ENCODE measurements at regions not wholly inside any gene's neighbourhood (a gene's known extent, or its start where the extent isn't known, plus 50 kb on each side); places are given as distances from the start of the nearest gene placed in this dataset.

DNA sequence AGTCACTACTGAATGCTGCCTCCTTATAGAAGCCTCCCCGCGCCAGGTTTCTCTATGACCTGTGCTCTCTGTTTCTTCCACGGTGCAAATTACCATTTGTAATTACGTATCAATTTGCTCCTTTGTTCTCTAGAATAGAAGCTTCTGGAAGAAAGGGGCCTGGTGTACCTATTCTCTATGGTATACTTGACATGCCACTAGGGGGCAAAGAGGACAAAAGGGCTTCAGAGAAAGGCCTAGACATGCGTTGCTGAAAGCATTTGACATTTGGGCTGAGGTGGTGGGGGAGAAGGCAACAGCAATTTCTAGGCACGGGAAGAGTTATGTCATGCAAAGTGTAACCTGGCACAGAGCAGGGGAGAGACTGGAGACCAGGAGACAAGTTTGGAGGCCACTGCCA is 148.7 kb downstream of the WDR11 start:
- no peak overlapping the region for H3K4me3 ChIP-seq
- TF ChIP-seq, protein P1, sequence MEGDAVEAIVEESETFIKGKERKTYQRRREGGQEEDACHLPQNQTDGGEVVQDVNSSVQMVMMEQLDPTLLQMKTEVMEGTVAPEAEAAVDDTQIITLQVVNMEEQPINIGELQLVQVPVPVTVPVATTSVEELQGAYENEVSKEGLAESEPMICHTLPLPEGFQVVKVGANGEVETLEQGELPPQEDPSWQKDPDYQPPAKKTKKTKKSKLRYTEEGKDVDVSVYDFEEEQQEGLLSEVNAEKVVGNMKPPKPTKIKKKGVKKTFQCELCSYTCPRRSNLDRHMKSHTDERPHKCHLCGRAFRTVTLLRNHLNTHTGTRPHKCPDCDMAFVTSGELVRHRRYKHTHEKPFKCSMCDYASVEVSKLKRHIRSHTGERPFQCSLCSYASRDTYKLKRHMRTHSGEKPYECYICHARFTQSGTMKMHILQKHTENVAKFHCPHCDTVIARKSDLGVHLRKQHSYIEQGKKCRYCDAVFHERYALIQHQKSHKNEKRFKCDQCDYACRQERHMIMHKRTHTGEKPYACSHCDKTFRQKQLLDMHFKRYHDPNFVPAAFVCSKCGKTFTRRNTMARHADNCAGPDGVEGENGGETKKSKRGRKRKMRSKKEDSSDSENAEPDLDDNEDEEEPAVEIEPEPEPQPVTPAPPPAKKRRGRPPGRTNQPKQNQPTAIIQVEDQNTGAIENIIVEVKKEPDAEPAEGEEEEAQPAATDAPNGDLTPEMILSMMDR (IDR thresholded peaks at IDR 0.05): peak in 1 of 6 experiments; percentile 7
- TF ChIP-seq POLR2A (IDR thresholded peaks at IDR 0.05): no peak
- H3K4me1 ChIP-seq (replicated peaks in 1 of 2): no peaks in the 10 kb centered on the region
- no peaks in the 10 kb centered on the region for H3K27me3 ChIP-seq
- DNase-seq: no peak
- no peak overlapping the region for H3K27ac ChIP-seq
- peaks cover 0 to 5% (median 2%) of the 10 kb centered on the region in 3 donors for H3K9me3 ChIP-seq (replicated peaks in 1 of 3)
- intact Hi-C loops (cut with DNase I): no loop called here
- 88 to 91% (median 90%) methylated on average over 6 of the region's 6 CpGs for WGBS, 4 donors
- no peaks in the 10 kb centered on the region for H3K36me3 ChIP-seq (replicated peaks in 1 of 2)

DNA sequence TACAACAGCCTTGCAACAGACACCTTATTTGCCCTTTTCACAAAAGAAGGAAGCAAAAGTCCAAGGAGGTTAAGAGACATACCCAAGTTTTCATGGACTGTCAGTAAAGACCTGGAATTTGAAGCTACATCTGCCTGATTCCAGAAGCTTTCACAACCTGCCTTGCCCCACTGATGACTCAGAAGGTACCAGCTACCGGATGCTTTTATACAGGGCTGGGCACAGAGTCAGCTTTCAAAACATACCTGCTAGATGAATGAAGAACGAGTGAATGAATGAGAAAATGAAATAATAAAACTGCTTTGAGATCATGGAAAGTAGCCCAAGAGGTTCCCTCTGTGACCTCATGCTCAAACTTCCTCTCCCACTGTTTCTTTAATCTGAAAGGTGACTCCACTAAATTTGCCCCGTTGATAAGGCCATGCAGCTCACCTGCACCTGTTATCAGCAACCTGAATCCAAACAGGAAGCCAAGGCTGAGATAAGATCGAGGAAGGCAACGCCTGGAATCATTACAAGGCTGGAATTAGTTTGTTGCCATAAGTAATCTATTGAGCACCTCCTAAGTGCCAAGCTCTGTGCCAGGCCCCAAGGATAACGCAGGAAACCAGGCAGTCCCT is 151.5 kb downstream of the WDR11 start:
- no peak for DNase-seq
- Histone ChIP-seq H3K27ac (no peak overlapping the region), H3K9me3 (replicated peaks in 1 of 3) (peaks cover 0 to 20% (median 17%) of the 10 kb centered on the region in 3 donors), H3K4me3 (no peak overlapping the region), H3K4me1 (replicated peaks in 1 of 2) (no peaks in the 10 kb centered on the region), H3K36me3 (replicated peaks in 1 of 2) (no peaks in the 10 kb centered on the region), H3K27me3 (no peaks in the 10 kb centered on the region)
- 64 to 72% (median 70%) methylated on average over 6 of the region's 6 CpGs for WGBS, 4 donors
- intact Hi-C loops (cut with DNase I): no loop called here
- TF ChIP-seq POLR2A (IDR thresholded peaks at IDR 0.05): no peak
- TF ChIP-seq, protein P1 (IDR thresholded peaks at IDR 0.05): no peak

DNA sequence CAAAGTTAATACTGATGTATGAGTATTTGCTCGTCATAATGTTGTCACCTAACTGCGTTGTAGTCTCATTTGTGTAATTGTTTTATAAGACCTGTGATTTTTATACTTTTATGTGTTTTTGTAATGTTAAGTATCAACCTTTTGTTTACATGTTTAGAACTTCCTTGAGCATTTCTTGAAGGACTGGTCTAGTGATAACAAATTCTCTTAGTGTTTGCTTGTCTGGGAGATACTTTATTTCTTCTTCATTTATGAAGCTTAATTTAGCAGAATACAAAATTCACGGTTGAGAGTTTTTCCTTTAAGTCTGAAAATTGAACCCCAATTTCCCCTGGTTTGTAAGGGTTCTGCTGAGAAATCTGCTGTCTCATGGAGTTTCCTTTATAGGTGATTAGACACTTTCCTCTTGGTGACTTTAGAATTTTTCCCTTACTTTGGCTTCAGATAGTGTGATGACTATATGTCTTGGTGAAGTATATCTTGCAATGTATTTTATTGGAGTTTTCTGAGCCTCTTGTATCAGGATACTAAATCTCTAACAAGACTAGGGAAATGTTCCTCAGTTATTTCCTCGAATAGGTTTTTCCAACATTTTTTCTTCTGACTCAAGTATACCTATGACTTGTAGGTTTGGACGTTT is 154.9 kb downstream of the WDR11 start:
- H3K9me3 ChIP-seq (replicated peaks in 1 of 3): peaks cover 0 to 20% (median 17%) of the 10 kb centered on the region in 3 donors
- no peak for TF ChIP-seq POLR2A (IDR thresholded peaks at IDR 0.05)
- TF ChIP-seq, protein P1 (IDR thresholded peaks at IDR 0.05): no peak
- H3K27me3 ChIP-seq: no peaks in the 10 kb centered on the region
- no peaks in the 10 kb centered on the region for H3K36me3 ChIP-seq (replicated peaks in 1 of 2)
- no peak overlapping the region for H3K27ac ChIP-seq
- WGBS, 4 donors: 77 to 90% (median 89%) methylated on average over 5 of the region's 5 CpGs
- H3K4me3 ChIP-seq: no peak overlapping the region
- intact Hi-C loops (cut with DNase I): no loop called here
- no peaks in the 10 kb centered on the region for H3K4me1 ChIP-seq (replicated peaks in 1 of 2)
- DNase-seq: no peak

DNA sequence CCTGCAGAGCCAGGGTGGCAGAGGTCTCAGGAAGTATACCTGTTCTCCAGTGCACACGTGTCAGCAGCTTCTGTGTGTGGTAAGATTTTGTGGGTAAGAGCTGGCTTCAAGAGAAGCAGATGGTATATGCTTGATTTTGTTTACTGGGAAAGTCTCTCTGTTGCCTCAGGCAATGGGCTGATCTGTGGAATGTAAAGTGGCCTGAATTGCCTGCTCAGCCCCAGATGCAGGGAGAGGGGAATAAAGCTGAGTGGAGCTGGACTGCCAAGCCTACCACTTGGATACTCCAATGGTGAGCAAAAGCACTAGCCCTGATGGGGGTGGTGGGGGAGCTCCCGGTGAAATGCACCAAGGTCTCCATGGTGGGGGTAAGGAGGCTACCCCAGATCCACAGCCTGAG is 156.1 kb downstream of the WDR11 start:
- no peaks in the 10 kb centered on the region for H3K4me1 ChIP-seq (replicated peaks in 1 of 2)
- no peak overlapping the region for H3K4me3 ChIP-seq
- TF ChIP-seq POLR2A (IDR thresholded peaks at IDR 0.05): no peak
- TF ChIP-seq, protein P1 (IDR thresholded peaks at IDR 0.05): no peak
- no peak for DNase-seq
- H3K36me3 ChIP-seq (replicated peaks in 1 of 2): no peaks in the 10 kb centered on the region
- H3K27me3 ChIP-seq: no peaks in the 10 kb centered on the region
- WGBS, 4 donors: 79 to 93% (median 84%) methylated on average over 2 of the region's 2 CpGs
- no peak overlapping the region for H3K27ac ChIP-seq
- H3K9me3 ChIP-seq (replicated peaks in 1 of 3): peaks cover 0 to 20% (median 17%) of the 10 kb centered on the region in 3 donors
- intact Hi-C loops (cut with DNase I): no loop called here
